ENCODE measurements at regions not wholly inside any gene's neighbourhood (a gene's known extent, or its start where the extent isn't known, plus 50 kb on each side); places are given as distances from the start of the nearest gene placed in this dataset.

DNA sequence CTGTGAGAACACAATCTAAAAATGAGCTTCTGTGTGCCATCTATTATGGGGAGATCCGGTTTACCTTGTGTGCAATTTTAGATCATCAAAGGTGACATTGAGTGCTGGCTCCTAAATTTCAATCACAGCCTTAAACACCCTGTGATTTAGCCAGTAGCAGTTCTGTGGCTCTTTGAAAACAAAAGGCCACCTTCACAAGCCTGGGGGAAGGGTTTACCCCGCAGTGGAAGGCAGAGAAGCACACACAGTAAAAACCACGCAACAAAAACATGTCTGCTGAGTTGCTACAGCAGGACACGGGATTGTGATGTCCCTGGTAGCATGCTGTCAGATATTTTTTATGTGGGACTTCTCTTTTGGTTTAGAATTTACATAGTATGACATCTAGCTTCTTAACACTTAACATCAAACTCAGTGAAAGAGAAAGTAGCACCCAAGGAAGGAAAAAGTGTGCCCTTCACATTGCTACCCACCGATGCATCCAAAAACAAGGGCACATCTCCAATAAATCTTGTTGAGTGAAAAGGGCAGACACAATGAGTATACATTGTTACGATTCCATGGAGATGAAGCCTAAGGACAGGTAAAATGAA, 56.1 kb upstream of the RNF152 start:
- DNase-seq = no peak

DNA sequence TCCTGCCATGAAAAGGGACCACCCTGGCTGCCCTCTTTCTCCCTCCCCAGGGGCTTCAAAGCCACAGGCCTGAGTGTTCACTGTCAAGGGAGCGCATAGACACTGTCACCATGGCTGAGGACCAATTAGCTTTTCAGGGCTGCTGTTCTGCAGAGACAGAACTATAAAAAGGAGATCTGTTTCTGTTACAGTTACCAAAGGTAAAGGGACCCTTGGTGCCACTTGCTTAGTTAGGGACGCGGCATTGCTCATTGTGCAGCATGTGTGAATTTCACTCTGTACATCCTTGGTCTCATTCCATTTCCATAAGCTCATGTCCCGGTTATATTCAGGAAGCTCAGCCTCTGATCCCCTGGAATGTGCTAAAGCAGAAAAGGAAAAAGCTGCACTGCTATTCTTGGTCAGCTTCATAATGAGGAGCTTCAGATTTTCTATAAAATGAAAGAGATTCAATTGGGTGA, 55.5 kb upstream of the RNF152 start:
- DNase-seq = no peak

DNA sequence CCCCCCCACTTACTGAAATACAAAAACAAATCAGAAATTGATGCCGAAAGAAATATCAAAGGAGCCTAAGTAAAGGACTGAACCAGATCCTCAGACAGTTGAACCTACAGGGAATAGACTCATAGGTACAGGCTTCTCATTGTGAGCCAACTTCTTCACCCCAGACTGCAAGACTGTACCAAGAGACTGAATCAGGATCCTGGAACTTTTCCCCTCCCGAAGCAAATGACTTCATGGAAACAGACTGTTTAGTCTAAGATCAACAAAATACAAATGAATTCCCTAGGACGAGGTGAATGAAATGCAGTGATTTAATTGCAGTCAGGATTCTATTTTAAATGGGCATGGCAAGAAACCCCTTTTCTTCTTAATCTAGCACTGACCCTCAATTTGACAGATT, 53.6 kb upstream of the RNF152 start:
- DNase-seq = no peak

- no peak for DNase-seq
Measured at GRCh38 chr18:61943175-61943964, 50.6 kb upstream of the RNF152 start.

Measured in NCI-H2107 (cell line).